AG04450 (cell line): ENCODE measurements at regions not wholly inside any gene's neighbourhood (a gene's known extent, or its start where the extent isn't known, plus 50 kb on each side); places are given as distances from the start of the nearest gene placed in this dataset.

Source experiments
- CTCF ChIA-PET: fragments of 300-600, 350-600 bp; formaldehyde crosslinking; extraction: SDS; loops from one replicate; lab custom pipeline; 2022; ENCODE audit warnings: antibody characterized with exemption, inconsistent platforms; lab: Charles Lee
- POLR2A ChIA-PET: fragments of 350-600 bp; formaldehyde crosslinking; extraction: SDS; loops from one replicate; lab custom pipeline; 2021; ENCODE audit warnings: antibody characterized with exemption, inconsistent platforms; lab: Yijun Ruan, JAX
- DNase-seq: peaks from one replicate; pipeline ENCODE4 v3.0.0-alpha.2; 2011; ENCODE audit warnings: low read depth, low spot score
- H3K27ac ChIP-seq: one replicate; pipeline ENCODE4 v1.5.1; 2012; ENCODE audit warnings: low read depth, low read length, control low read depth
- H3K27me3 ChIP-seq: one replicate; pipeline ENCODE4 v1.6.0; 2012; ENCODE audit warnings: low read length; ENCODE audit not compliant: control insufficient read depth, insufficient read depth
- H3K4me3 ChIP-seq: 2 replicates; pipeline ENCODE4 v1.5.1; 2011; ENCODE audit warnings: mild to moderate bottlenecking, low read depth, low read length, control low read depth
- H3K9me3 ChIP-seq: 2 replicates; pipeline ENCODE4 v1.5.1; 2012; ENCODE audit warnings: low read length; ENCODE audit not compliant: control insufficient read depth, insufficient read depth
- TF ChIP-seq, protein P1 (sequence below): IDR thresholded peaks from 2 replicates; pipeline ENCODE4 v1.5.1; 2011; ENCODE audit warnings: low read depth, low read length, control low read depth, inconsistent platforms

DNA sequence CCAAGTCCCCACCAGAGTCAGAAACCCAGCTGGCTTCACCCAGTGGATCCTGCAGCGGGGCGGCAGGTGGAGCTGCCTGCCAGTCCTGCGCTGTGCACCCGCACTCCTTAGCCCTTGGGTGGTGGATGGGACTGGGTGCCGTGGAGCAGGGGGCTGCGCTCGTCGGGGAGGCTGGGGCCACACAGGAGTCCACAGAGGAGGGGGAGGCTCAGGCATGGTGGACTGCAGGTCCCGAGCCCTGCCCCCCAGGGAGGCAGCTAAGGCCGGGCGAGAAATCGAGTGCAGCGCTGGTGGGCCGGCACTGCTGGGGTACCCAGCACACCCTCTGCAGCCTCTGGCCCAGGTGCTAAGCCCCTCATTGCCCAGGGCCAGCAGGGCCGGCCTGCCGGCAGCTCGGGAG is 144.6 kb upstream of the MGAT5 start:
- ChIA-PET CTCF (interaction anchor here (1.2 to 1.5 kb wide), 2 partner anchors 9 to 222 kb away, joined by 3 to 4 read pairs; no protein-coding TSS in a partner anchor), POLR2A (no interaction called here)
- no peak for DNase-seq
- TF ChIP-seq, protein P1, sequence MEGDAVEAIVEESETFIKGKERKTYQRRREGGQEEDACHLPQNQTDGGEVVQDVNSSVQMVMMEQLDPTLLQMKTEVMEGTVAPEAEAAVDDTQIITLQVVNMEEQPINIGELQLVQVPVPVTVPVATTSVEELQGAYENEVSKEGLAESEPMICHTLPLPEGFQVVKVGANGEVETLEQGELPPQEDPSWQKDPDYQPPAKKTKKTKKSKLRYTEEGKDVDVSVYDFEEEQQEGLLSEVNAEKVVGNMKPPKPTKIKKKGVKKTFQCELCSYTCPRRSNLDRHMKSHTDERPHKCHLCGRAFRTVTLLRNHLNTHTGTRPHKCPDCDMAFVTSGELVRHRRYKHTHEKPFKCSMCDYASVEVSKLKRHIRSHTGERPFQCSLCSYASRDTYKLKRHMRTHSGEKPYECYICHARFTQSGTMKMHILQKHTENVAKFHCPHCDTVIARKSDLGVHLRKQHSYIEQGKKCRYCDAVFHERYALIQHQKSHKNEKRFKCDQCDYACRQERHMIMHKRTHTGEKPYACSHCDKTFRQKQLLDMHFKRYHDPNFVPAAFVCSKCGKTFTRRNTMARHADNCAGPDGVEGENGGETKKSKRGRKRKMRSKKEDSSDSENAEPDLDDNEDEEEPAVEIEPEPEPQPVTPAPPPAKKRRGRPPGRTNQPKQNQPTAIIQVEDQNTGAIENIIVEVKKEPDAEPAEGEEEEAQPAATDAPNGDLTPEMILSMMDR = no peak
- Histone ChIP-seq H3K27me3 (no peaks in the 10 kb centered on the region), H3K9me3 (peaks cover 19% of the 10 kb centered on the region), H3K27ac (no peak overlapping the region), H3K4me3 (no peak overlapping the region)

DNA sequence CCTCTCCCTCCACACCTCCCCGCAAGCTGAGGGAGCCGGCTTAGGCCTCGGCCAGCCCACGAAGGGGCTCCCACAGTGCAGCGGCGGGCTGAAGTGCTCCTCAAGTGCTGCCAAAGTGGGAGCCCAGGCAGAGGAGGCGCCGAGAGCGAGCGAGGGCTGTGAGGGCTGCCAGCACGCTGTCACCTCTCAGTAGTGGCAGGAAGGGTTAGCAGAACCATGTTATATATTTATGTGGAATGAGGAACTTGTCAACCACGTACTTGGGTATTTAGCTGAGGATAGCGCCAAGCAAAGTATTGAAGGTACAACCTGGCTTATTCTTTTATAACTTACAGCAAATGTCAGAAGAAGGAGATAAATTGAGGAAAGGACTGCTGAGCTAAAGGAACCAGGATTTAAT is 144.1 kb upstream of the MGAT5 start:
- POLR2A ChIA-PET = no interaction called here
- Histone ChIP-seq H3K27ac (no peak overlapping the region), H3K27me3 (no peaks in the 10 kb centered on the region), H3K9me3 (peaks cover 19% of the 10 kb centered on the region), H3K4me3 (no peak overlapping the region)
- DNase-seq = no peak
- TF ChIP-seq, protein P1 = no peak
- CTCF ChIA-PET = interaction anchor here (1.2 to 1.5 kb wide), 2 partner anchors 223 to 341 kb away, joined by 3 read pairs; no protein-coding TSS in a partner anchor

DNA sequence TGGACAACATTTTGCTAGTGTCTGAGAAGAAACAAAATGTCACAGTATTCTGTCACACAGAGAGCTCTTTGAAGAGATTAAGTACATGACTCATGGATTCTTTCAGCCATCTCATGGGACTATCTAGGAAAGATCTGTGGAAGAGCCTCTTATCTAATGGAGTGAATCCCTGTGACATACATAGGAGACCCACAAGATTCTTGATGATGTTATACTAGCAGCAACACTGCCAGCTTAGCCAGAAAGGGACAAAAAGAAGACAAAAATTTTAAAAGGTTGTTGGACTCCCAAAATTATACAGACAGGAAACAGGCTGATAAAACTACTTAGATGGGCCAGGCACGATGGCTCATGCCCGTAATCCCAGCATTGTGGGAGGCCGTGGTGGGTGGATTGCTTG is 143.3 kb upstream of the MGAT5 start:
- Histone ChIP-seq H3K9me3 (peaks cover 19% of the 10 kb centered on the region), H3K4me3 (no peak overlapping the region), H3K27me3 (no peaks in the 10 kb centered on the region), H3K27ac (no peak overlapping the region)
- ChIA-PET CTCF (interaction anchor here (1.2 to 1.5 kb wide), 2 partner anchors 224 to 341 kb away, joined by 3 read pairs; no protein-coding TSS in a partner anchor), POLR2A (no interaction called here)
- DNase-seq = no peak
- TF ChIP-seq, protein P1 = no peak

DNA sequence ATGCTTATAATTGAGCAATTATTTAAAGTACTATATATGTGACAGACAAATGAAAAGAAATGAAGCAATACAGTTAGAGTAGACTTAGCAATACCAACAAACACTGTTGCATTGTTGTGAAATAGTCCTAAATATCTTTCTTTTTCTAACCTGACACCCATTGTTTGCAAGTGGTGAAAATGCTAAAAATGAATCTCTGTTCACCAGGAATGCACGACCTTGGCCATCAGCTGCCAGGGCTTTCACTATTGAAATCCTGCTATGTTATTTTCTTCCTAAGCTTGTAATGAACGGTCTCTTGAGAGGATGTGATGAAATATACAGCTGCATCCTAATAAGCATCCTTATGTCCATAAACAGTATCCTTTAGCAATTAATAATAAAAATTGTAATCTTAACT is 136.2 kb upstream of the MGAT5 start:
- Histone ChIP-seq H3K4me3 (no peak overlapping the region), H3K27me3 (no peaks in the 10 kb centered on the region), H3K9me3 (no peaks in the 10 kb centered on the region; the same call in 1 of the 2 replicates), H3K27ac (no peak overlapping the region)
- TF ChIP-seq, protein P1 = no peak
- DNase-seq = no peak
- POLR2A ChIA-PET = interaction anchor here (0.6 to 1.0 kb wide), 3 partner anchors 105 to 1413 kb away, joined by 3 to 10 read pairs (median 5); partner anchors contain the start of gene ZRANB3
- CTCF ChIA-PET = interaction anchor here (0.6 to 6.8 kb wide), 20 partner anchors 9 to 403 kb away, joined by 3 to 91 read pairs (median 6); no protein-coding TSS in a partner anchor
